ENCODE measurements at regions not wholly inside any gene's neighbourhood (a gene's known extent, or its start where the extent isn't known, plus 50 kb on each side); places are given as distances from the start of the nearest gene placed in this dataset.

DNA sequence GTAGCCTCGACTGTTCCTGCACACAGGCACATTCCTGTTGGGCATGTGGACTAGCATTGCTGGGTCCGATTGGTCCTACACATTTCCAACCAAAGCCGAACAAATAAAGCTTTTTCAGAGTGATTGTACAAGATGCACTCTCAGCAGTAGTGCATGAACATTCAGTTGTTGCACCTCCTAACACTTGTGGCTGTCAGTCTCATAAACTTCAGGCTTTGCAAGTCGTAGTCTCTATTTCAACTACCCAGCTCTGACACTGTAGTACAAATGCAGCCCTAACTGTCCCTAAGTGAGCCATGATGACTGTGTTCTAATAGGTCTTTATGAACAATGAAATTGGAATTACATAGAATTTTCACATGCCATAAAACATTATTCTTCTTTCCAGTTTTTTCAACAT, 281.7 kb upstream of the ATP10A start:
- Mint-ChIP-seq H3K4me3 (no peak overlapping the region), H3K27ac (no peak overlapping the region), H3K4me1 (no peaks in the 10 kb centered on the region), H3K27me3 (peaks cover 3 to 21% of the 10 kb centered on the region in 2 donors), H3K9me3 (peaks cover 0 to 1% (median 0%) of the 10 kb centered on the region in 5 donors), H3K36me3 (no peaks in the 10 kb centered on the region)
- DNase-seq: no peak
- Histone ChIP-seq H3K27me3 (ENCODE audit: insufficient read depth, low read length, poor library complexity, severe bottlenecking) (no peaks in the 10 kb centered on the region), H3K36me3 (ENCODE audit: insufficient read depth, low read length) (no peaks in the 10 kb centered on the region), H3K9me3 (ENCODE audit: low read length) (no peaks in the 10 kb centered on the region), H3K27ac (ENCODE audit: low read depth, low read length) (no peak overlapping the region), H3K4me1 (ENCODE audit: insufficient read depth, low read length) (no peaks in the 10 kb centered on the region), H3K4me3 (ENCODE audit: low read length) (no peak overlapping the region)
- CTCF ChIA-PET: no interaction called here
- POLR2A ChIA-PET: no interaction called here

GRCh38 chr15:26143221-26143620, 280.1 kb upstream of the ATP10A start:
- no peak for DNase-seq
- Histone ChIP-seq H3K9me3 (ENCODE audit: low read length) (no peaks in the 10 kb centered on the region), H3K4me3 (ENCODE audit: low read length) (no peak overlapping the region), H3K27ac (ENCODE audit: low read depth, low read length) (no peak overlapping the region), H3K4me1 (ENCODE audit: insufficient read depth, low read length) (no peaks in the 10 kb centered on the region), H3K27me3 (ENCODE audit: insufficient read depth, low read length, poor library complexity, severe bottlenecking) (no peaks in the 10 kb centered on the region), H3K36me3 (ENCODE audit: insufficient read depth, low read length) (no peaks in the 10 kb centered on the region)
- CTCF ChIA-PET: no interaction called here
- Mint-ChIP-seq H3K36me3 (no peaks in the 10 kb centered on the region), H3K27me3 (peaks cover 2 to 21% of the 10 kb centered on the region in 2 donors), H3K4me3 (no peak overlapping the region), H3K27ac (no peak overlapping the region), H3K9me3 (peaks cover 0 to 2% (median 0%) of the 10 kb centered on the region in 5 donors), H3K4me1 (no peaks in the 10 kb centered on the region)
- POLR2A ChIA-PET: no interaction called here

DNA sequence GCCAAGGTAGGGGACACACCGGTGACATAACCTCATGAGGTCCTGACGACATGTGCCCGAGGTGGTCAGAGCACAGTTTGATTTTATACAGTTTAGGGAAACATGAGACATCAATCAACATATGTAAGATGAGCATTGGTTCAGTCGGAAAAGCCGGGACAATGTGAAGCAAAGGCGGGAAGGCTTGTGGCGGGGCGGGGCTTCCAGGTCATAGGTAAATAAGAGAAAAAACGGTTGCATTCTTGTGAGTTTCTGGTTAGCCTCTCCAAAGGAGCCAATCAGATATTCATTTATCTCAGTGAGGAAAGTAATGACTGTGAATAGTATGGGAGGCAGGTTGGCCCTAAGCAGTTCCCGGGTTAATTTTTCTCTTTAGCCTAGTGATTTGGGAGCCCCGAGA, 271.7 kb upstream of the ATP10A start:
- Mint-ChIP-seq H3K36me3 (no peaks in the 10 kb centered on the region), H3K27ac (no peak overlapping the region), H3K4me1 (no peaks in the 10 kb centered on the region), H3K9me3 (peaks cover 0 to 3% (median 0%) of the 10 kb centered on the region in 5 donors), H3K27me3 (peaks cover 6 to 11% of the 10 kb centered on the region in 2 donors), H3K4me3 (no peak overlapping the region)
- Histone ChIP-seq H3K27ac (ENCODE audit: low read depth, low read length) (no peak overlapping the region), H3K4me1 (ENCODE audit: insufficient read depth, low read length) (no peaks in the 10 kb centered on the region), H3K4me3 (ENCODE audit: low read length) (no peak overlapping the region), H3K9me3 (ENCODE audit: low read length) (no peaks in the 10 kb centered on the region), H3K27me3 (ENCODE audit: insufficient read depth, low read length, poor library complexity, severe bottlenecking) (no peaks in the 10 kb centered on the region), H3K36me3 (ENCODE audit: insufficient read depth, low read length) (no peaks in the 10 kb centered on the region)
- CTCF ChIA-PET: no interaction called here
- POLR2A ChIA-PET: no interaction called here
- no peak for DNase-seq

DNA sequence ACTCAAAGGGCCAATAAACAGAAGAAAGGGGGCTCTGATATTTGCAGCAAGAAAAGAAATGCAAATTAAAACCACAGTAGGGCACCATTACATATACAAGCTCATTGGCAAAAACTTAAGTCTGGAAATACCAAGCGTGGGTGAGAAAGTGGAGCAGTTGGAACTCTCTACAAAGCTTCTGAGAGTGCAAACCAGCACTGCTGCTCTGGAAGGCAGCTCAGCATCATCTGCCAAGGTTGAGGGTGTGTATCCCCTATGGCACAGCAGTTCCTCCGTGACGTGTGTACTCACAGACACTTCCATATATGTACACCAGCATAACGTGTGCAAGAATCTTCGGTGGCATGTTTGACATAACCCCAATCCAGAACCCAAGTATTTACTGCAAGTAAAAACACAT, 271.0 kb upstream of the ATP10A start:
- Histone ChIP-seq H3K4me1 (ENCODE audit: insufficient read depth, low read length) (no peaks in the 10 kb centered on the region), H3K4me3 (ENCODE audit: low read length) (no peak overlapping the region), H3K36me3 (ENCODE audit: insufficient read depth, low read length) (no peaks in the 10 kb centered on the region), H3K27ac (ENCODE audit: low read depth, low read length) (no peak overlapping the region), H3K27me3 (ENCODE audit: insufficient read depth, low read length, poor library complexity, severe bottlenecking) (no peaks in the 10 kb centered on the region), H3K9me3 (ENCODE audit: low read length) (no peaks in the 10 kb centered on the region)
- no peak overlapping the region for H3K27ac Mint-ChIP-seq
- DNase-seq: no peak
- no peaks in the 10 kb centered on the region for H3K4me1 Mint-ChIP-seq
- H3K27me3 Mint-ChIP-seq: peaks cover 6 to 11% of the 10 kb centered on the region in 2 donors
- H3K9me3 Mint-ChIP-seq: peaks cover 0 to 2% (median 0%) of the 10 kb centered on the region in 5 donors
- H3K36me3 Mint-ChIP-seq: no peaks in the 10 kb centered on the region
- H3K4me3 Mint-ChIP-seq: no peak overlapping the region
- CTCF ChIA-PET: no interaction called here
- POLR2A ChIA-PET: no interaction called here

- Histone ChIP-seq H3K27me3 (ENCODE audit: insufficient read depth, low read length, poor library complexity, severe bottlenecking) (no peaks in the 10 kb centered on the region), H3K9me3 (ENCODE audit: low read length) (no peaks in the 10 kb centered on the region), H3K36me3 (ENCODE audit: insufficient read depth, low read length) (no peaks in the 10 kb centered on the region), H3K27ac (ENCODE audit: low read depth, low read length) (no peak overlapping the region), H3K4me1 (ENCODE audit: insufficient read depth, low read length) (no peaks in the 10 kb centered on the region), H3K4me3 (ENCODE audit: low read length) (no peak overlapping the region)
- no peak for DNase-seq
- CTCF ChIA-PET: no interaction called here
- Mint-ChIP-seq H3K27me3 (peaks cover 9 to 14% of the 10 kb centered on the region in 2 donors), H3K27ac (no peak overlapping the region), H3K36me3 (no peaks in the 10 kb centered on the region), H3K9me3 (peaks cover 0 to 2% (median 0%) of the 10 kb centered on the region in 5 donors), H3K4me3 (no peak overlapping the region), H3K4me1 (no peaks in the 10 kb centered on the region)
- POLR2A ChIA-PET: no interaction called here
Measured at GRCh38 chr15:26132811-26133210, 269.7 kb upstream of the ATP10A start.

DNA sequence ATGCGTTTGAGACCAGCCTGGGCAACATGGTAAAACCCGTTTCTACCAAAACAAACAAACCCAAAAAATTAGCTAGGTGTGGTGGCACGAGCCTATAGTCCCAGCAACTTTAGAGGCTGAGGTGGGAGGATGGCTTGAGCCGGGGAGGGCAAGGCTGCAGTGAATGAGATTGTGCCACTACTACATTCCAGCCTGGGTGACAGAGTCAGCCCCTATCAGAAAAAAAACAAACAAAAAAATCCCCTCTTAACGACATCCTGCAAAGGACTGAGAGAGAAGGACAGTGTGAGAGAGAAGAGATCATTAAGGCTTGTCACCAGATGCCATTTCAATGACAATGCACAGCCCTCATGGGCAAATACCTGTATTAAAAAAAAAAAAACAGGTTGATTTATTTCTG, 266.7 kb upstream of the ATP10A start:
- Mint-ChIP-seq H3K4me3 (no peak overlapping the region), H3K36me3 (no peaks in the 10 kb centered on the region), H3K4me1 (no peaks in the 10 kb centered on the region), H3K27ac (no peak overlapping the region), H3K9me3 (no peaks in the 10 kb centered on the region), H3K27me3 (peaks cover 10 to 14% of the 10 kb centered on the region in 2 donors)
- Histone ChIP-seq H3K4me1 (ENCODE audit: insufficient read depth, low read length) (no peaks in the 10 kb centered on the region), H3K27me3 (ENCODE audit: insufficient read depth, low read length, poor library complexity, severe bottlenecking) (no peaks in the 10 kb centered on the region), H3K4me3 (ENCODE audit: low read length) (no peak overlapping the region), H3K36me3 (ENCODE audit: insufficient read depth, low read length) (no peaks in the 10 kb centered on the region), H3K27ac (ENCODE audit: low read depth, low read length) (no peak overlapping the region), H3K9me3 (ENCODE audit: low read length) (no peaks in the 10 kb centered on the region)
- ChIA-PET CTCF (no interaction called here), POLR2A (no interaction called here)
- DNase-seq: no peak

DNA sequence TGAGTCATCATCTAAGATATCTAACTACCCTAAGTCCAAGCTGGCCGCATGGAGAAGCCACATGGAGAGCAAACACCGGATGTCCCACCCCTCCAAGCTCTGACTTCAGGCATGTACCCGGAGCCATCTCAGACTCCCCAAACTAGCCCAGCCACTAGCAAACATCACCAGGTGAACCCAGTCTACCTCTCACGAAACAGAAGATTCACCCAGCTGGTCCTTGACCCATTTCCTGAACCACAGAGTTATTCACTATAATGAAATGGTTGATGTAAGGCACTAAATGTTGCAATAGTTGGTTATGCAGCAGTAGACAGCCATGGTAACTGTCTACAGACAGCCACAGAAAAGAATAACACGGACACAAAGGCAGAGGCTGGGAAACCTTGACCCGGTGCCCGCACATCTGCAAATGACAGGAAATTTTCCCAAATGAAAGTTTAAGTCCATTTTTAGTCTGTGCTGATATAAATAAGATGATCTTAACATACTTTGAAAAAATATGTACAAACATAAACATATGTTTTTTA, 265.5 kb upstream of the ATP10A start:
- H3K27ac Mint-ChIP-seq: no peak overlapping the region
- no peaks in the 10 kb centered on the region for H3K27me3 ChIP-seq (ENCODE audit: insufficient read depth, low read length, poor library complexity, severe bottlenecking)
- DNase-seq: no peak
- H3K4me1 Mint-ChIP-seq: no peaks in the 10 kb centered on the region
- no peaks in the 10 kb centered on the region for H3K36me3 ChIP-seq (ENCODE audit: insufficient read depth, low read length)
- H3K36me3 Mint-ChIP-seq: no peaks in the 10 kb centered on the region
- peaks cover 10 to 13% of the 10 kb centered on the region in 2 donors for H3K27me3 Mint-ChIP-seq
- ChIA-PET CTCF (no interaction called here), POLR2A (no interaction called here)
- no peaks in the 10 kb centered on the region for H3K9me3 Mint-ChIP-seq
- no peak overlapping the region for H3K4me3 ChIP-seq (ENCODE audit: low read length)
- H3K4me3 Mint-ChIP-seq: no peak overlapping the region
- no peaks in the 10 kb centered on the region for H3K4me1 ChIP-seq (ENCODE audit: insufficient read depth, low read length)
- no peaks in the 10 kb centered on the region for H3K9me3 ChIP-seq (ENCODE audit: low read length)
- no peak overlapping the region for H3K27ac ChIP-seq (ENCODE audit: low read depth, low read length)

- no peaks in the 10 kb centered on the region for H3K4me1 ChIP-seq (ENCODE audit: insufficient read depth, low read length)
- H3K27ac ChIP-seq (ENCODE audit: low read depth, low read length): no peak overlapping the region
- Mint-ChIP-seq H3K4me3 (no peak overlapping the region), H3K9me3 (no peaks in the 10 kb centered on the region), H3K4me1 (no peaks in the 10 kb centered on the region), H3K36me3 (no peaks in the 10 kb centered on the region), H3K27ac (no peak overlapping the region), H3K27me3 (peaks cover 3 to 5% of the 10 kb centered on the region in 2 donors)
- H3K4me3 ChIP-seq (ENCODE audit: low read length): no peak overlapping the region
- H3K36me3 ChIP-seq (ENCODE audit: insufficient read depth, low read length): no peaks in the 10 kb centered on the region
- DNase-seq: no peak
- H3K27me3 ChIP-seq (ENCODE audit: insufficient read depth, low read length, poor library complexity, severe bottlenecking): no peaks in the 10 kb centered on the region
- CTCF ChIA-PET: no interaction called here
- POLR2A ChIA-PET: no interaction called here
- H3K9me3 ChIP-seq (ENCODE audit: low read length): no peaks in the 10 kb centered on the region
Measured at GRCh38 chr15:26126819-26127387, 263.8 kb upstream of the ATP10A start.

- Mint-ChIP-seq H3K4me3 (no peak overlapping the region), H3K4me1 (no peaks in the 10 kb centered on the region), H3K27ac (no peak overlapping the region), H3K36me3 (no peaks in the 10 kb centered on the region), H3K9me3 (no peaks in the 10 kb centered on the region), H3K27me3 (peaks cover 3 to 5% of the 10 kb centered on the region in 2 donors)
- Histone ChIP-seq H3K36me3 (ENCODE audit: insufficient read depth, low read length) (no peaks in the 10 kb centered on the region), H3K27me3 (ENCODE audit: insufficient read depth, low read length, poor library complexity, severe bottlenecking) (no peaks in the 10 kb centered on the region), H3K4me1 (ENCODE audit: insufficient read depth, low read length) (no peaks in the 10 kb centered on the region), H3K27ac (ENCODE audit: low read depth, low read length) (no peak overlapping the region), H3K9me3 (ENCODE audit: low read length) (no peaks in the 10 kb centered on the region), H3K4me3 (ENCODE audit: low read length) (no peak overlapping the region)
- CTCF ChIA-PET: no interaction called here
- DNase-seq: no peak
- POLR2A ChIA-PET: no interaction called here
Measured at GRCh38 chr15:26126070-26126469, 262.9 kb upstream of the ATP10A start.

All from CD8-positive, alpha-beta memory T cell (primary cell).